Ishikawa (cell line): ENCODE measurements at regions not wholly inside any gene's neighbourhood (a gene's known extent, or its start where the extent isn't known, plus 50 kb on each side); places are given as distances from the start of the nearest gene placed in this dataset.

Source experiments
- EP300 ChIP-seq: IDR thresholded peaks from 2 replicates; pipeline ENCODE4 v1.6.1; 2012; ENCODE audit warnings: borderline replicate concordance
- FOXM1 ChIP-seq: IDR thresholded peaks from 2 replicates; pipeline ENCODE4 v1.6.1; 2012; ENCODE audit warnings: low read depth, borderline replicate concordance
- TEAD4 ChIP-seq: IDR thresholded peaks from 2 replicates; pipeline ENCODE4 v1.6.1; 2012

GRCh38 chr6:156418253-156418652, 358.9 kb upstream of the ARID1B start:
- no peak for TF ChIP-seq FOXM1
- no peak for TF ChIP-seq TEAD4
- no peak for TF ChIP-seq EP300
